Prostate gland (tissue), 2 donors: ENCODE measurements at regions not wholly inside any gene's neighbourhood (a gene's known extent, or its start where the extent isn't known, plus 50 kb on each side); places are given as distances from the start of the nearest gene placed in this dataset.

ENCODE experiments used
- DNase-seq: peaks from one replicate; pipeline ENCODE4 v3.0.0-alpha.2; 2019; ENCODE audit warnings: low spot score
- H3K27ac ChIP-seq, 2 donors: fragments of 200-600 bp; sonication (generic); 2 replicates each; pipeline ENCODE4 v1.5.1; 2017 to 2019
- H3K27me3 ChIP-seq: fragments of 200-600 bp; sonication (generic); replicated peaks from 2 replicates; pipeline ENCODE4 v1.5.1; 2019; ENCODE audit not compliant: insufficient read depth
- H3K36me3 ChIP-seq, 2 donors: fragments of 200-600 bp; sonication (generic); 1 replicate in 1 of 2; 2 replicates in 1 of 2; pipeline versions ENCODE4 v1.5.1 to v1.8.1; 2017 to 2019
- H3K4me1 ChIP-seq: fragments of 200-600 bp; sonication (generic); replicated peaks from 2 replicates; pipeline ENCODE4 v1.5.1; 2019
- H3K4me3 ChIP-seq, 2 donors: fragments of 200-600 bp; sonication (generic); 2 replicates each; pipeline ENCODE4 v1.5.1; 2017 to 2019
- H3K9me3 ChIP-seq: fragments of 200-600 bp; sonication (generic); 2 replicates; pipeline ENCODE4 v1.5.1; 2017
- POLR2A ChIP-seq: fragments of 450-650 bp; IDR thresholded peaks from one replicate; pipeline ENCODE4 v1.6.1; 2016; ENCODE audit warnings: antibody characterized with exemption, mild to moderate bottlenecking
- POLR2AphosphoS5 ChIP-seq: sonication (generic); formaldehyde crosslinking; IDR thresholded peaks from one replicate; pipeline ENCODE4 v1.6.1; 2017; ENCODE audit warnings: antibody characterized with exemption
- WGBS: methylation state at CpG from one replicate; pipeline ENCODE4 v1.1.5; 2018; 5-methylcytosine and 5-hydroxymethylcytosine counted together
- intact Hi-C: fragments of 100-400 bp; cut with DNase I; formaldehyde crosslinking; loops from one replicate; pipeline ENCODE4 v1.14.2; 2022
- TF ChIP-seq, protein P1 (sequence below), 4 experiments: fragments of 200-600 bp in 2 of 4; fragments of 450-650 bp in 2 of 4; sonication (generic) in 2 of 4; IDR thresholded peaks; 1 replicate in 3 of 4; 2 replicates in 1 of 4; pipeline ENCODE4 v1.5.1; 2016 to 2019; ENCODE audit warnings: antibody characterized with exemption in 4 of 4, mild to moderate bottlenecking in 2 of 4, moderate library complexity in 2 of 4

DNA sequence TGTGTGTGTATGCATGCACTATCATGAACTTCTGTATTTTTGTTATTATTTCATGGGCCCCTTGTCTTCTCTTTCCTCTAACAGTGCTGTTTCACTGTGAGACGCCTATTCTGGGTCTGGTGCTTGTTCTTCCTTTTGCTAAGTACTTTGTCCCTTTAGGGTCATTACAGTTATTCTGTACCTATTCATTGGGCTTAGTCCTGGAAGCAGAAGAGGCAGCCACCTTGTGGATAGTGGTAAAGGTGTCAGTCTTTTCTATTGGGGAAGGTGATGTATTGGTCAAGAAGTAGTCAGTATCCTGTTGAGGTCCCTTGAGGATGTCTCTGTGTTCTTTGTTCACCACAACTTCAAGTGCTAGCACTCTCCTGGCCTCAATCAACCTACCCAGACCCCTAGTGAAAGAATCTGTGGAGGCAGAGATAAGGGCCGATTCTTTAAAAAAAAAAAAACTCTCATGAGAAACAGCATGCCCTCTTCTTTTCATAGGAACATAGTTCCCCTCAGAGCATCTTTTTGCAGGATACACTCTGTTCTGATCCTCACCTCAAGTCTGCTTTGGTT lies 593.8 kb downstream of the SPRY1 start:
- intact Hi-C loops = no loop called here
- peaks cover 3% of the 10 kb centered on the region for H3K4me1 ChIP-seq
- H3K9me3 ChIP-seq = no peaks in the 10 kb centered on the region
- H3K27me3 ChIP-seq = no peaks in the 10 kb centered on the region
- TF ChIP-seq POLR2A (no peak), POLR2AphosphoS5 (no peak)
- TF ChIP-seq, protein P1, sequence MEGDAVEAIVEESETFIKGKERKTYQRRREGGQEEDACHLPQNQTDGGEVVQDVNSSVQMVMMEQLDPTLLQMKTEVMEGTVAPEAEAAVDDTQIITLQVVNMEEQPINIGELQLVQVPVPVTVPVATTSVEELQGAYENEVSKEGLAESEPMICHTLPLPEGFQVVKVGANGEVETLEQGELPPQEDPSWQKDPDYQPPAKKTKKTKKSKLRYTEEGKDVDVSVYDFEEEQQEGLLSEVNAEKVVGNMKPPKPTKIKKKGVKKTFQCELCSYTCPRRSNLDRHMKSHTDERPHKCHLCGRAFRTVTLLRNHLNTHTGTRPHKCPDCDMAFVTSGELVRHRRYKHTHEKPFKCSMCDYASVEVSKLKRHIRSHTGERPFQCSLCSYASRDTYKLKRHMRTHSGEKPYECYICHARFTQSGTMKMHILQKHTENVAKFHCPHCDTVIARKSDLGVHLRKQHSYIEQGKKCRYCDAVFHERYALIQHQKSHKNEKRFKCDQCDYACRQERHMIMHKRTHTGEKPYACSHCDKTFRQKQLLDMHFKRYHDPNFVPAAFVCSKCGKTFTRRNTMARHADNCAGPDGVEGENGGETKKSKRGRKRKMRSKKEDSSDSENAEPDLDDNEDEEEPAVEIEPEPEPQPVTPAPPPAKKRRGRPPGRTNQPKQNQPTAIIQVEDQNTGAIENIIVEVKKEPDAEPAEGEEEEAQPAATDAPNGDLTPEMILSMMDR (IDR thresholded peaks at IDR 0.05) = no peak
- H3K36me3 ChIP-seq = no peaks in the 10 kb centered on the region
- WGBS = 93% methylated on average over 2 of the region's 2 CpGs
- DNase-seq = no peak
- no peak overlapping the region for H3K27ac ChIP-seq
- H3K4me3 ChIP-seq = no peak overlapping the region

DNA sequence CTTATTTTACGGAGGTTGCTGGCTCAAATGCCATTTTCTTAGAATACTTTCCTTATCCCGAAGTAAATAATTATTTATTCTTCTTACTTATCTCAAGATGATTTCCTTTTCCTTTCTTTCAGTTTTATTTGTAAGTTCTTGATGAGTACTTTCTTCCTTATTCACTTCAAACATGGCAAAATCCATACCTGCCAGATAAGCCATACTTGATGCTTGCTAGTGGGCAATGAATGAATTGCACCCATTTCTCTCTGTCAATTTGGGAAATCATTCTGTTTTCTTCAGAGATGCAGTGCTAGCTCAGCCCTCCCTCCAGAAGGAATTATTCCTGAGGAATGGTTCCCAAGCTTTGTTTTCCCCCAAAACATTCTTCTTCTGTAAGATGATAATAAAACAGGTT lies 598.3 kb downstream of the SPRY1 start:
- Histone ChIP-seq H3K36me3 (no peaks in the 10 kb centered on the region), H3K4me1 (no peaks in the 10 kb centered on the region), H3K27me3 (no peaks in the 10 kb centered on the region), H3K4me3 (no peak overlapping the region), H3K9me3 (no peaks in the 10 kb centered on the region), H3K27ac (no peak overlapping the region)
- no peak for DNase-seq
- TF ChIP-seq POLR2A = no peak
- TF ChIP-seq, protein P1 (IDR thresholded peaks at IDR 0.05) = peak in 1 of 4 experiments; percentile 12
- intact Hi-C loops = no loop called here
- WGBS = 91% methylated on average over 2 of the region's 2 CpGs

DNA sequence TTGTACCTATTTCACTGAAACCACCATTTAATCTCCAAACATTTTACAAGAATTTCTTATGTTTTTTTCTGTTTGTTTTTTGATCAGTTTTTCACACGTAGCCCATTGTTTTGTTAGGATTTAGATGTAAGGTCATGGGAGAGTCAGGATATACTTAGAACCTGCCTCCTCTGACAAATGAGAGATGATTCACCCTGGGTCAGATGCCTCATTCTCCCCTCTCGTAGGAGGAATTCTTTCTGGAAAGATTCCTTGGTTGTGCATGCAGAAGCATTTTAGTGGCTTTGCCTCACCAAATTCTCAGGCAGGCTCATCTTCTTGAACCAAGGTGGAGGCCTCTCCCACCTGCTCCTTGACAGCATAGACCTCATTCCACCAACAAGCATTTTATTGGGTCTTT lies 599.3 kb downstream of the SPRY1 start:
- no peak for DNase-seq
- intact Hi-C loops = no loop called here
- Histone ChIP-seq H3K4me1 (no peaks in the 10 kb centered on the region), H3K27me3 (no peaks in the 10 kb centered on the region), H3K4me3 (no peak overlapping the region), H3K27ac (no peak overlapping the region), H3K9me3 (no peaks in the 10 kb centered on the region), H3K36me3 (no peaks in the 10 kb centered on the region)
- 69% methylated on average over 2 of the region's 2 CpGs for WGBS
- TF ChIP-seq, protein P1 (IDR thresholded peaks at IDR 0.05) = no peak
- TF ChIP-seq POLR2AphosphoS5 (no peak), POLR2A (no peak)

DNA sequence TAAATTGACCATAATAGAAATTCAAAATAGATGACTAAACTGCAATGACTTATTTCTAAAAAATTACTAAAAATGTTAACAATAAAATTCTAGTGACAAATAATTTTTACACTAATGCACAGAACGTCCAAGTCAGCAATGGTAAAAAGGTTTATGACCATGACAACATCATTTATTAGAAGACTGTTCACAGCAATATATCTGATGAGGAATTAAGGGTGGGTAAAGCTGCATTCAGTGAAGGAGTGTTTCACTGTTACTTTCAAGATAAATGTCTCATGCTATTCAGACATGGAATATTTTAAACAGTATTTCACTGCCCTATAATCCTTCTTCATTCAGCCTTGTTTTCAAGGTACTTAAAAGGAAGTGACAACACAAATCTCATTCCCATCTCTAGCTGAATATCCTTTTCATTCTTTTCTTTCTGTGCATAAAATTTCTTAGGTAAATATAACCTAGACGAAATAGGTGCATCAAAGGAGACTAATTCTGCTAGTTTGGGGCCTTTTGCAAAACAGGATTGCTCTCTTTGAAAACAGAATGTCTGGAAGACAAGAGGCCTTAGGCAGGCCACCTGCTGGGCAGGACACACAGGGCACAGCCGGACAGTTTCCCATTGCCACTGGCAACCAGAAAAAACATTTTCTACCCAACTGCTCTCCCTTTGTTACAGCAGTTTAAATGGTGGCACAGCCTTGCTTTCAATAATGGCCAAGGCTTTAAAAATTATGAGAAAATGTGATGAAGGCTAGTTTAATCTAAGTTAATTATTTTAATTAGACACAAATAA lies 600.3 kb downstream of the SPRY1 start:
- DNase-seq = no peak
- intact Hi-C loops = no loop called here
- Histone ChIP-seq H3K27ac (no peak overlapping the region), H3K4me1 (no peaks in the 10 kb centered on the region), H3K9me3 (no peaks in the 10 kb centered on the region), H3K36me3 (no peaks in the 10 kb centered on the region), H3K4me3 (no peak overlapping the region), H3K27me3 (no peaks in the 10 kb centered on the region)
- WGBS = 53% methylated on average over 3 of the region's 3 CpGs
- TF ChIP-seq, protein P1 (IDR thresholded peaks at IDR 0.05) = no peak
- TF ChIP-seq POLR2A (no peak), POLR2AphosphoS5 (no peak)
